Cerebellar cortex (tissue), 1 donor: ENCODE measurements at regions not wholly inside any gene's neighbourhood (a gene's known extent, or its start where the extent isn't known, plus 50 kb on each side); places are given as distances from the start of the nearest gene placed in this dataset.

ENCODE experiments used
- DNase-seq: peaks from one replicate; pipeline ENCODE4 v3.0.0-alpha.2; 2015; ENCODE audit warnings: low spot score

DNA sequence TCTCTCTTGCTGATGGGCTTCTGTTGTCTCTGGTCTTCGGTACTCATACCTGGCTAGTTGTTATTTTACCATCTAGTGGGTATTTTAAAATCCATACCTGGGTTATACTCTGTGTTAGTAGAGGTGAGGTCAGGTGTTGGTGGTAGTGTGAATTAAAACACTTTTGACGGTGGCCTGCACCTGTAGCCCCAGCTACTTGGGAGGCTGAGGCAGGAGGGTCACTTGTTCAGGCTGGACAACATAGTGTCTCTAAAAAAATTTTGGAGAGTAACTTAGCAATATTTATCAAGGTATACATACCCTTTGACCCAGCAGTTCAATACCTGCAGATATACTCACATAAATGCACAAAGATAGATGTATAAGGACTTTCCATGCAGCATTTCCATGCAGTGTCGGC is 55.4 kb downstream of the GSX1 start:
- DNase-seq: no peak

DNA sequence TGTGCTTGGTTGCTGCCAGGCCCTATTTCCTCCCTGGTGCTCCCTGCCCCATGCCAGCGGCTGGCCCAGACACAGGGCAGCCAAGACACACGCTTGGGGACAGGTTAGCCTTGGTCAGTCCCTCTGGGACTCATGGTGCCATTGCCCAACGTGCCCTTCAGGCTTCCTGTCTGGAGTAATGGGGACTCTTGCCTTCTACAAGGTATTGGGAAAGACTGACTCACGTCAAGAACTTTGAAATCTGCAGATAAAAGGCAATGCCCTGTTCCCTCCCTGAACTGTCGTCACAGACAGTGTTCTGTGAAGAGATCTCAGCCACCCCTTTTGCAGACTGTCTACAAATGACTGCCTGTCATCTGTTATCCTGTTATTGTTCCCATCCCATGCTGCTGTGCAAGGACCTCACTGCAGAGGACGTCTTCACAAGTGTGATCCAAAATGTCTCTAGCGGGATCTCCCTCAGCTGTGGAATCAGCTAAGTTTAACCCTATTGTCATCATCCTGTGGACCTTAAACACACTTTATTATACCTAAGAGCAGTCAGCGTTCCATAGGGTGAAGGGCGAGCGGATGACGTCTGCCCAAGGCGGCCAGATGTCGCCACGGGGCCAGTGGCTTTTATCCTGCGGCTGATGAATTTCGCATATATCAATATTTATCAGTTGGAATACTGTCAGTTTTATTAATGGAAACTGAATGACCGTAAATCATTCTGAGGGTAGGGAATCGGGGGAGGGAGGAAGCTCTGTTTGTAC is 59.0 kb downstream of the GSX1 start:
- DNase-seq: no peak

DNA sequence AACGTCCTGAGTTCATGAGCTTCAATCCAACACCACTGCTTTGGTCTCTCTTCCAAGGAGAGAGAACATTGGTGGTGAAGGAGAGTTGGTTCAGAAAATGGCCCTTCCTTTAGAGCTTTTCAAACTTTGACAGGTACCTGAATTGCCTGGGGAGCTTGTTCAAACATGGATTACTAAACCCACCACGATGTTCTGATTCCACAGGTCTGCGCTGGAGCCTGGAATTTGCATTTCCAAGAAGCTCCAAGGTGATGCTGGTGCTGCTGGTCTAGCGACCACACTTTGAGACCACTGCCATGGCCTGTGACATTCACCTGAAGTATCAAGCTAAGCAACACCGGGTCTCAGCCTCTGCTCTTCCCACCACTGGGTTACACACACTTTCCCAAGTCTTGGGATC is 60.2 kb downstream of the GSX1 start:
- DNase-seq: no peak

DNA sequence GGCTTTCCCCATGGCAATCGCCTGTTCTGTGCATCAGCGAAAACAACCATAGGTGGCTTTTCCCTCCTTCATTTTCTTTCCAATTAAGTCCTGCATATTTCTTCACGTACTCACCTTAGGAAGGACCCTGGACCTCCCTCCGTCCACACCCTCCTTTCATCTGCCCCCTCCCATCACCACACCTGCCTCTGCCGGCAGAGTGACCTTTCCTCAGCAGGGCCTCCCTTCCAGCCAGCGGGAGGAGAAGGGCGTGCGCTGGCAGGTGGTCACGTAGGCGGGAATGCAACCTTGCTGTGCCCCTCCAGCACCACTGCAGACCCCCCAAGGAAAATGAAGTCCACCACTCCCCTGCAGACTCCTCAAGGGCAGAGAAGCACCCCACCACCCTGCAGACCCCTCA is 61.1 kb downstream of the GSX1 start:
- no peak for DNase-seq

DNA sequence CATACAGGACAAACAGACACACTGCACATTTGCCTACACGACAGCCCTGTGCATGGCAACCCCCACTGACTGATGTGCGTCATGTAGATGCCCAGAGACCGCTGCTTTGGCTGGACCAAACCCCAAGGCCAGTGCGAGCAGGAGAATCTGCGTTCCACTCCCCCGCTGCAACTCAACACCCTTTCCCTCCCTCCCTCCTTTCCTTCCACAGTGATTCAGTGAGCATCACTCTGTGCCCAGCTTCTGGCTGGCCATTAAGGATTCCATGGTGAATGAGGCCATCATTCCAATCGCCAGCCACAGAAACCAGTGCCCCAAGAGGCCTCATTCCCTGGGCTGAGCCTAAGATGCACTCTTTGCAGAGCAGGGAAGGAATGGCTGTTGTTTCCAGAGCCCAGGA is 61.6 kb downstream of the GSX1 start:
- no peak for DNase-seq

DNA sequence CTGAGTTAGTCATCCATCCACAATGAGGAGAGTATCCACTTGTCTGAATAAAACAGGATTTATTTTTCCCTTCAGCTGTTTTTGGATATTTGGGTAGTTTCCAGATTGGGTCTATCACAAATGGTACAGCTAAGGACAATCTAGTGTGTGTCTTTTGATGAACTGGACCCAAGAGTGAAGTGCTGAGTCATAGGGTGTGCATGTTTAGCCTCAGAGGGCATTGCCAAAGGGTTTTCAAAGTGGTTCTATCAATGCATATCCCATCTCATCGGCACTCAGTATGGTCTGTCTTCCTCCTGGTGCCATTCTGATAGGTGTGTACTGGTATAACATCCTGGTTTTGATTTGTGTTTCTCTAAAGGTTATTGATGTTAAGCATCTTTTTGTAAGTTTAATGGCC is 62.3 kb downstream of the GSX1 start:
- DNase-seq: no peak

DNA sequence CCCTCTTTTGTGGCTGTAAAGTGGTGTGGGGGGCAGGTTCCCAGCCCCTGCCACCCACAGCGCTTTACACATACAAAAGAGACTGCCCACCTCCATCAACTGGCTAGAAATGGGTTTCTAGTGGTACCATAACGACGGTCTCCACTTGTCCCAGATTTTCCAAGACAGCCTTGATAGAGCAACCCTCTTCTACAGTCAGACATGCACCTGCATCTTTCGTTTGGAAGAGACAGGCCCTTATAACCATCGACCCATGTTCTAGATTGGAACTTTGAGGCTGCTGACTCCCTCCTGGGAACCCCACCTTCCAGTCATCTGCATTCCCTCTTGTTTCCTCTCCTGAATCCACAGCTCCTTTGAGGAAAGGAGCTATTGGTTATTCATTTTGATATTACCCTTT is 63.1 kb downstream of the GSX1 start:
- DNase-seq: no peak

DNA sequence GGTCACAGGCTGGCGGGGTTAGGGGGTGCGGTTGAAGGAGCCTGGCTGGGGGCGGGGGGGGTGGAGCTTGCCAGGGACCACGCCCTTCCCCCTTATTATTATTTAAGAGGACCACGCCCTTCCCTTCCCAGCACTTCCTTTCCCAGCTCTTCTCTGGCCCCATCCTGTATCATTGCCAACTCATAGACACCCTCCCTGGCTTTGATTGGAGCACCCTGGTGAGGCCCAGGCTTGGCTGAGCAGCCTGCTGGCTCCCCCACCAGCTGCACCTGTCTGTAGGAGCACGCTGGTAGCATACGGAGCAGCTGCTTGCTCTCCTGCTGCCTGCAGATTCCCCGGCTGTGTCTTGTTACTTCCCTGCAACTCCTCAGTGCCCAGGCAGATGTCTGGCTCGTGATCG is 62.5 kb upstream of the PDX1 start:
- DNase-seq: no peak

DNA sequence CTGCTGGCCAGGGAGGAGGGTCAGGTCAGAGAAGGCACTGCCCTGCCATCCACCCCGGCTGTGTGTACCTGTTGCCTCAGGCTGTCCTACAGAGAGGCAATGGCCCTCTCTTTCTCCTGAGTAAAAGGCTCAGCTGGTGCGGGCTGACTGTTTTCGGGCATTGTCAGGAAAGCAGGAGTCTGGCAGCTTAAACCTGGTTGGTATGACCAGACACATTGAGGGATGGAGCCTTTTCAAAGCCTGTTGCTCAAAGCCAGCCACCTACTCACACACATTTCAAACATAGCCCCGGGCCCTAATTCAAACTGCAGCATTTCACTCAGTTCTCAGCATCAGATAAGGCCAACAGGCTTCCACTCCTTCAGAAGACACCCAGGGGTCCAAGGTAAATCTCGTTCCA is 61.8 kb upstream of the PDX1 start:
- DNase-seq: no peak

DNA sequence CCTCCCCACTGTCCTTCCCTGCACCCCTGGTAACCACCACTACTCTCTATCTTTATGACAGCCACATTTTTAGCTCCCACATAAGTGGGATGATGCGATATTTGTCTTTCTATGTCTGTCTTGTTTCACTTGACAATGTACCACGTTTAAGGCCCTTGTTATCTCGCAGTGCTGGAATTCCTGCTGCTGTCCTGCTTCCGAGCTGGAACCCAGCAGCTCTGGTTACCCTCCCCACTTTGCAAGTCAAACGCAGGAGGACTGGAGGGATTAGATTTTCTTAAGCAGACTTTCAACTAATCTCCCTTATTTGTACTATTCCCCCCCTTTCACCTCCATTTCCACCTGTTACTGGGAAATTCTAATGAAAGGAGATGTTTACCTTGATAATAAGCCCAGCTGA is 59.1 kb upstream of the PDX1 start:
- no peak for DNase-seq

DNA sequence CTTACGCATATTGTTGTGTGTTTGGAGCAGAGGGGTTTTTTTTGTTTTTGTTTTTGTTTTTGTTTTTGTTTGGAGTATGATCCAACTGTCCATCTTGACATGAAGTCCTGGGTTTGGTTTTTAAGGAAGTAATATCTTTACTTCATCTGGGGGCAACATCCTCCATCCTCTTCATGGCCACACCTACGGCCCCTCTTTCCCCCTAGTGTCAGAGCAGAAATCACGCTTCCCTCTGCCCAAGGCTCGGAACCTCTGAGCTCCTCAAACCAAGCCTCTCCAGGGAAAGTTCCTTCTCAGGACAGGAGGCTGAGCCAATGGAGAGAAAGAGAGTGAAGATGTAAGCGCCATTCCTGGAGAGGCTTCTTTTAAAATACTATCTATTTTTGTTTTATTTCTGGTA is 58.6 kb upstream of the PDX1 start:
- no peak for DNase-seq

DNA sequence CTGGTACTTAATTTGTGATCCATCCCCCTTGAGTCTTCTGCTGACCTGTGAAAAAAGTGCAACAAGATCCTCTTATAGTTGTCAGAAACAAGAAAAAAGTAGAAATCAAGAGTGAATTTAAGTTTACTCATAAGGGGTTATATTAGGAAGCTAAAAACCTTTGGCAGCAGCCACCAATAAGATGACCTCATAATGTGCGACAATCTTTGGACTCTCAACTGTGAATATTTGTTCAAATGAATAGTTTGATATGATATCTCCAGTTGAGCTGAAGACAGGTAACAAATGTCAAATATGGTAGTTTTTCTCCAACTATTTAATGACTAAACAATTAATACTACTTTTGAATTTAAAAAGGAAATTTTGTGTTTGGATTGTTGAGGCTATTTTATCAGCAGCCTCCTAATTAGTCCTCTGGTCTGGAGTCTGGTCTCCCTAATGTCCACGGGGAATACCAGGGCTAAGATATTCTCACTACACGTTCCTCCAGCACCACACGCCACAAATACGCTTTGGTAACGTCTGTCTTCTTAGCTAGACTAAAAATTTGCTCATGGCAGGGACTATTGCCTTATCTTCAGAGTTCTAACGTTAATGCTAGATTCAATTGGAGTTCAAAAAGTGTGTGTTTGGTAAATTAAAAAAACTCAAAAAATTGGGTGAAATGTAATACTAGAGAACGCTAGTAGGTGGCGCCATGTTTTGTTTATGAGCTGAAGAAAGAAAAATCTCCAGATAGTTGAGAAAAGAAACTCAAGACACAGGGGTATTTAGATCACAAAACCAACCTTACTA is 51.0 kb upstream of the PDX1 start:
- DNase-seq: peak; percentile 5

DNA sequence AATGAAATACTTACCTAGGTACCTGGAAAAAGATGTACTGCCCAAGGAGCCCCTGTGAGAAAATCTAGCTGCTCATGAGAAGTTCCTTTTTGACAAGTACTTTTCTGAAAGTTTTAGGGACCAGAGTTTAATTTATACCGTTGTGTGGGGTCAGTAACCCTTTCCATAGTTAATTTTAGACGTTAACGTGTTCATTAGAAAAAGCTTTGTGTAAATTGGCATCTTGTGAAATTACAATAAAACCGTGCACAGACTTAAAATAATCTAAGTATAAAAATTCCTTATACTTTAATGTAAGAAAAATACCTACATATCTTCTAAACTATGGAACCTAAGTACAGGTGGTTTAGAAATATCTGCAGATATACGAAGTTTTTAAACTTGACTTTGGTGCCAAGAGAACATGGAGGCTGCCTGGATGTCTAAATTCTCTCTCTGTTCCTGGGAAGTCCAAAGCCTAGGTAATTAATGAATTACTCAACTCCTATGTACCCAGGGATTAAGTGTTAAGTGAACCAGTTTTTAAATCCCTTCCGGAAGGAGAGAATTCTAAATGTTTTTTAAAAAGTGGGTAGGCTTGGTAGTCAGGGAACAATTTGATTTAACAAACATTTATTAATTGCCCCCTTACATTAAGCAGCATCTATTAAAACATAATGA is 50.2 kb upstream of the PDX1 start:
- DNase-seq: no peak
